Ishikawa (cell line): ENCODE measurements at regions not wholly inside any gene's neighbourhood (a gene's known extent, or its start where the extent isn't known, plus 50 kb on each side); places are given as distances from the start of the nearest gene placed in this dataset.

Source experiments
- CEBPB ChIP-seq: IDR thresholded peaks from 2 replicates; pipeline ENCODE4 v1.6.1; 2012
- CREB1 ChIP-seq: IDR thresholded peaks from 2 replicates; pipeline ENCODE4 v1.6.1; 2012; ENCODE audit warnings: low read depth
- EGR1 ChIP-seq: IDR thresholded peaks from 2 replicates; pipeline ENCODE4 v1.6.1; 2012
- EP300 ChIP-seq: IDR thresholded peaks from 2 replicates; pipeline ENCODE4 v1.6.1; 2012; ENCODE audit warnings: borderline replicate concordance
- FOXM1 ChIP-seq: IDR thresholded peaks from 2 replicates; pipeline ENCODE4 v1.6.1; 2012; ENCODE audit warnings: low read depth, borderline replicate concordance
- NFIC ChIP-seq: IDR thresholded peaks from 2 replicates; pipeline ENCODE4 v1.6.1; 2012
- RAD21 ChIP-seq: IDR thresholded peaks from 2 replicates; pipeline ENCODE4 v1.6.1; 2012; ENCODE audit warnings: low read depth
- REST ChIP-seq: IDR thresholded peaks from 2 replicates; pipeline ENCODE4 v1.6.1; 2012; ENCODE audit warnings: low read depth, mild to moderate bottlenecking
- TAF1 ChIP-seq: IDR thresholded peaks from 2 replicates; pipeline ENCODE4 v1.6.1; 2012; ENCODE audit warnings: low read depth, mild to moderate bottlenecking
- TEAD4 ChIP-seq: IDR thresholded peaks from 2 replicates; pipeline ENCODE4 v1.6.1; 2012
- USF1 ChIP-seq: IDR thresholded peaks from 2 replicates; pipeline ENCODE4 v1.6.1; 2012
- YY1 ChIP-seq: IDR thresholded peaks from 2 replicates; pipeline ENCODE4 v1.6.1; 2012; ENCODE audit warnings: low read depth
- TF ChIP-seq, protein P1 (sequence below): IDR thresholded peaks from 2 replicates; pipeline ENCODE4 v1.6.1; 2012

GRCh38 chr12:87008785-87009384 is 752.7 kb upstream of the MGAT4C start:
- TF ChIP-seq EP300: no peak
- no peak for TF ChIP-seq FOXM1
- no peak for TF ChIP-seq REST
- no peak for TF ChIP-seq CEBPB
- no peak for TF ChIP-seq TAF1
- TF ChIP-seq, protein P1, sequence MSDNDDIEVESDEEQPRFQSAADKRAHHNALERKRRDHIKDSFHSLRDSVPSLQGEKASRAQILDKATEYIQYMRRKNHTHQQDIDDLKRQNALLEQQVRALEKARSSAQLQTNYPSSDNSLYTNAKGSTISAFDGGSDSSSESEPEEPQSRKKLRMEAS: no peak
- no peak for TF ChIP-seq RAD21
- TF ChIP-seq EGR1: no peak
- no peak for TF ChIP-seq USF1
- no peak for TF ChIP-seq CREB1
- TF ChIP-seq TEAD4: no peak
- TF ChIP-seq YY1: no peak
- no peak for TF ChIP-seq NFIC
